Limb (tissue), 2 donors: ENCODE measurements at regions not wholly inside any gene's neighbourhood (a gene's known extent, or its start where the extent isn't known, plus 50 kb on each side); places are given as distances from the start of the nearest gene placed in this dataset.
A peak's percentile ranks its signal among the peaks of the same experiment; 100 is the strongest.
"Not testable (repeated sequence)": the region's sequence is repeated elsewhere in the genome, so short reads cannot be mapped to it uniquely, and the experiment has no call there.

Source experiments
- DNase-seq, 2 donors: peaks; one replicate each; pipeline ENCODE4 v3.0.0-alpha.2; 2016; ENCODE audit errors: extremely low spot score in 2 of 2

GRCh38 chr10:114730291-114730690 is 72.2 kb upstream of the ABLIM1 start:
- DNase-seq = no peak

GRCh38 chr10:114732931-114733330 is 74.9 kb upstream of the ABLIM1 start:
- no peak for DNase-seq

GRCh38 chr10:114735946-114736345 is 77.9 kb upstream of the ABLIM1 start:
- no peak for DNase-seq

GRCh38 chr10:114743521-114744231 is 77.9 kb upstream of the FHIP2A start:
- no peak for DNase-seq

- no peak for DNase-seq
These were observed 75.0 kb upstream of the FHIP2A start for GRCh38 chr10:114746531-114746930.

GRCh38 chr10:114748241-114748640 is 73.3 kb upstream of the FHIP2A start:
- no peak for DNase-seq

GRCh38 chr10:114749014-114749413 is 72.6 kb upstream of the FHIP2A start:
- no peak for DNase-seq

- DNase-seq = no peak
These were observed 72.1 kb upstream of the FHIP2A start for GRCh38 chr10:114749510-114749909.

- no peak for DNase-seq
These were observed 69.7 kb upstream of the FHIP2A start for GRCh38 chr10:114751856-114752255.

- not testable (repeated sequence) for DNase-seq
These were observed 69.0 kb upstream of the FHIP2A start for GRCh38 chr10:114752570-114752969.

- DNase-seq = no peak
These were observed 68.5 kb upstream of the FHIP2A start for GRCh38 chr10:114753126-114753525.

- DNase-seq = no peak
These were observed 66.9 kb upstream of the FHIP2A start for GRCh38 chr10:114754445-114755320.

GRCh38 chr10:114755537-114755936 is 66.0 kb upstream of the FHIP2A start:
- no peak for DNase-seq

GRCh38 chr10:114758331-114758730 is 63.2 kb upstream of the FHIP2A start:
- no peak for DNase-seq

GRCh38 chr10:114761205-114762193 is 60.1 kb upstream of the FHIP2A start:
- no peak for DNase-seq

- no peak for DNase-seq
These were observed 58.8 kb upstream of the FHIP2A start for GRCh38 chr10:114762811-114763210.

- DNase-seq = no peak
These were observed 56.9 kb upstream of the FHIP2A start for GRCh38 chr10:114764656-114765055.

GRCh38 chr10:114766470-114766869 is 55.1 kb upstream of the FHIP2A start:
- DNase-seq = no peak

- DNase-seq = no peak
These were observed 54.2 kb upstream of the FHIP2A start for GRCh38 chr10:114767101-114767985.

- DNase-seq = peak in 1 of 2 donors; percentile 56
These were observed 53.4 kb upstream of the FHIP2A start for GRCh38 chr10:114767986-114768821.
